ENCODE measurements at regions not wholly inside any gene's neighbourhood (a gene's known extent, or its start where the extent isn't known, plus 50 kb on each side); places are given as distances from the start of the nearest gene placed in this dataset.

- TF ChIP-seq CTCF (IDR thresholded peaks at IDR 0.05) (no peak), POLR2A (IDR thresholded peaks at IDR 0.05) (no peak)
These were observed 120.2 kb downstream of the RXFP2 start for GRCh38 chr13:31859571-31859970.
